HEK293T (cell line): ENCODE measurements at regions not wholly inside any gene's neighbourhood (a gene's known extent, or its start where the extent isn't known, plus 50 kb on each side); places are given as distances from the start of the nearest gene placed in this dataset.

Experiments
- ARNT ChIP-seq: fragments of 450-650 bp; IDR thresholded peaks from 2 replicates; pipeline ENCODE4 v1.6.1; 2017; ENCODE audit warnings: mild to moderate bottlenecking
- BHLHE40 ChIP-seq: fragments of 450-650 bp; IDR thresholded peaks from 2 replicates; pipeline ENCODE4 v1.6.1; 2016; ENCODE audit warnings: mild to moderate bottlenecking, moderate library complexity, borderline replicate concordance
- FOXA1 ChIP-seq: fragments of 450-650 bp; IDR thresholded peaks from 2 replicates; pipeline ENCODE4 v1.6.1; 2016; ENCODE audit warnings: mild to moderate bottlenecking
- FOXK2 ChIP-seq: fragments of 450-650 bp; IDR thresholded peaks from 2 replicates; pipeline ENCODE4 v1.6.1; 2016; ENCODE audit warnings: mild to moderate bottlenecking
- FOXM1 ChIP-seq: fragments of 450-650 bp; IDR thresholded peaks from 2 replicates; pipeline ENCODE4 v1.6.1; 2017; ENCODE audit warnings: mild to moderate bottlenecking, borderline replicate concordance
- L3MBTL2 ChIP-seq: fragments of 450-650 bp; conservative IDR thresholded peaks from 2 replicates; pipeline ENCODE4 v1.6.1; 2016; ENCODE audit warnings: mild to moderate bottlenecking
- PKNOX1 ChIP-seq: fragments of 450-650 bp; IDR thresholded peaks from 2 replicates; pipeline ENCODE4 v1.6.1; 2016
- SUZ12 ChIP-seq: fragments of 450-650 bp; IDR thresholded peaks from 2 replicates; pipeline ENCODE4 v1.6.1; 2016; ENCODE audit warnings: mild to moderate bottlenecking
- TARDBP ChIP-seq: fragments of 450-650 bp; IDR thresholded peaks from 2 replicates; pipeline ENCODE4 v1.6.1; 2016

- TF ChIP-seq FOXA1 = no peak
- no peak for TF ChIP-seq ARNT
- no peak for TF ChIP-seq SUZ12
- no peak for TF ChIP-seq PKNOX1
- TF ChIP-seq L3MBTL2 = no peak
- TF ChIP-seq TARDBP = no peak
- no peak for TF ChIP-seq FOXK2
- no peak for TF ChIP-seq BHLHE40
- no peak for TF ChIP-seq FOXM1
These were observed 205.2 kb upstream of the WSB1 start for GRCh38 chr17:27088767-27089078.
